Fibroblast of villous mesenchyme (primary cell): ENCODE measurements at regions not wholly inside any gene's neighbourhood (a gene's known extent, or its start where the extent isn't known, plus 50 kb on each side); places are given as distances from the start of the nearest gene placed in this dataset.

Experiments
- DNase-seq: peaks from one replicate; pipeline ENCODE4 v3.0.0-alpha.2; 2010; ENCODE audit warnings: low read depth
- H3K4me3 ChIP-seq: 2 replicates; pipeline ENCODE4 v1.5.1; 2011; ENCODE audit warnings: low read depth, mild to moderate bottlenecking, low read length
- TF ChIP-seq, protein P1 (sequence below): IDR thresholded peaks from 2 replicates; pipeline ENCODE4 v1.5.1; 2012; ENCODE audit warnings: low read depth, mild to moderate bottlenecking, low read length; ENCODE audit not compliant: insufficient read depth

DNA sequence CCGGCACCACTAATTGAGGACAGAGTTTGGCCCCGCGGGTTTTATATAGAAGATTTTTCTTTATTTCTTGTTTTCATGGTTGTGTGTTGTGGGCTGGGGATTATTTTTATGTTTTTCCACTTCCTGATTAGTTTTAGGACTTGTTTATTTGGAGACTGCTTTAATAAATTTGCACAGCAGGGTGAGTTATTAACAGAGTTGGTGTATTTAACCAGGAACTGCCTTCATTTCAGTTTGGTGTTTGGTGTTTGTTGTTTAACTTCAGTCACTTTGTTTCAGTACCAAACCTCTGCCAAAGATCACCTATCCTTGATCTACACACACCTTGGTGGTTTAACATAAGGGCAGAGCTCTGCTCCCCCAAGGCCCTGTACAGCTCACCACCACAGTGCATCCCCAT is 103.5 kb upstream of the LMO4 start:
- TF ChIP-seq, protein P1, sequence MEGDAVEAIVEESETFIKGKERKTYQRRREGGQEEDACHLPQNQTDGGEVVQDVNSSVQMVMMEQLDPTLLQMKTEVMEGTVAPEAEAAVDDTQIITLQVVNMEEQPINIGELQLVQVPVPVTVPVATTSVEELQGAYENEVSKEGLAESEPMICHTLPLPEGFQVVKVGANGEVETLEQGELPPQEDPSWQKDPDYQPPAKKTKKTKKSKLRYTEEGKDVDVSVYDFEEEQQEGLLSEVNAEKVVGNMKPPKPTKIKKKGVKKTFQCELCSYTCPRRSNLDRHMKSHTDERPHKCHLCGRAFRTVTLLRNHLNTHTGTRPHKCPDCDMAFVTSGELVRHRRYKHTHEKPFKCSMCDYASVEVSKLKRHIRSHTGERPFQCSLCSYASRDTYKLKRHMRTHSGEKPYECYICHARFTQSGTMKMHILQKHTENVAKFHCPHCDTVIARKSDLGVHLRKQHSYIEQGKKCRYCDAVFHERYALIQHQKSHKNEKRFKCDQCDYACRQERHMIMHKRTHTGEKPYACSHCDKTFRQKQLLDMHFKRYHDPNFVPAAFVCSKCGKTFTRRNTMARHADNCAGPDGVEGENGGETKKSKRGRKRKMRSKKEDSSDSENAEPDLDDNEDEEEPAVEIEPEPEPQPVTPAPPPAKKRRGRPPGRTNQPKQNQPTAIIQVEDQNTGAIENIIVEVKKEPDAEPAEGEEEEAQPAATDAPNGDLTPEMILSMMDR, result no peak
- no peak for DNase-seq
- no peak overlapping the region for H3K4me3 ChIP-seq

DNA sequence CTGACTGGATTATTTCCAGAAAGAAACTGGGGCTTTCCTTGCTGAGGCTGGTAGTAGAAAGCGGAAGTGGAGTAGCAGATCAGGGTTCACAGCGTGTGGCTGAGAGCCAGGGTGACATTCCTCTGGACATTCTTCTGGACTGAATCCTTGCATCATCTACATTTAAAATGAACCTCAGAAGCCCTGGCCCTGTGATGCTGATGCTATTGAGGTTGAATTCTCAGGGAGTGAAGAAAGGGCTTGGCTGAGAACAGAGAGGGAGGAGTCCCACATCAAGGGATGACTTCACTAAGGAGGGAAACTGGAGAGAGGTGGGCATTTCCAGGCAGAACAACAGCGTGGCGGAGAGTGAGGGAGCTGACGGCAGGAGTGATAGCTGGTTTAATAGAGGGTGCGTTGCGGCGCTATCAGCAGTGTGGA is 102.3 kb upstream of the LMO4 start:
- no peak overlapping the region for H3K4me3 ChIP-seq
- peak; percentile 96 for DNase-seq
- TF ChIP-seq, protein P1, result no peak

DNA sequence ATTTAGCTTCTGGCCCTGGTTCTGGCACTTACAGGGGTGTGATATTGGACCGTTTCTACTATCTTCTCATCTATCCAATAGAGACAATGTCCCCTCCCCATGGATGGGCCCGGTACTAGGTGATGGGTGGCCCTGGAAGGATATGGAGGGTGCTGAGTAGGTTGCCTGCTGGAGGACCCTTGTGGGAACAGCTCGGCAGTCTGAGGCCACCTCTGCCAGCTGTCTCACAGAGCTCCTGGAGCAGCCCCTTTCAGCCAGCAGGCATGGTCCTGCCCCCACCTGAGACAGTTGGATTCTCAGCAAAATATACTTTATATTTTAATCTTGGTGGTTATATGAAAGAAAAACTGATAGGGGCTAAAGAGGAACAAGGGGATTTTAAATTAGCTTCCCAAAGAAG is 101.0 kb upstream of the LMO4 start:
- H3K4me3 ChIP-seq, result no peak overlapping the region
- TF ChIP-seq, protein P1, result no peak
- DNase-seq, result no peak

DNA sequence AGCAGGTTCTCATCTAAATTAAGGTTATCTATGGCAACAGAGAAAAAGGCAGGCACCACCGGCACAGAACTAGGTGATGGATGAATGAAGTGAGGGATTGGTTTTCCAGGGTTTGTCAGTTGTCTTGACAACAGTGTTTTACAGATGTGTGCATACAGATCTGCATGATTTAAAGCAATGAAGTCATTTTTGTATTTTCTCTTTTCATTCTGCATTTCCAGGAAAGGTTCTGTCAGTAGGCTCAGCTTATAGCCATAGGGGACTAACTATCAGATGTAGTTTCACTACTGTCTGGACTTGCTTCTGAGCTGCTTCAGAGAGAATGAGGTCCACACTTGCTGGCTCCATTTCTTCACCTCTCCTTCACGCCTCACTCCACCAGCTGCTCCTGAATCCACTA is 98.2 kb upstream of the LMO4 start:
- no peak overlapping the region for H3K4me3 ChIP-seq
- TF ChIP-seq, protein P1, result no peak
- no peak for DNase-seq

DNA sequence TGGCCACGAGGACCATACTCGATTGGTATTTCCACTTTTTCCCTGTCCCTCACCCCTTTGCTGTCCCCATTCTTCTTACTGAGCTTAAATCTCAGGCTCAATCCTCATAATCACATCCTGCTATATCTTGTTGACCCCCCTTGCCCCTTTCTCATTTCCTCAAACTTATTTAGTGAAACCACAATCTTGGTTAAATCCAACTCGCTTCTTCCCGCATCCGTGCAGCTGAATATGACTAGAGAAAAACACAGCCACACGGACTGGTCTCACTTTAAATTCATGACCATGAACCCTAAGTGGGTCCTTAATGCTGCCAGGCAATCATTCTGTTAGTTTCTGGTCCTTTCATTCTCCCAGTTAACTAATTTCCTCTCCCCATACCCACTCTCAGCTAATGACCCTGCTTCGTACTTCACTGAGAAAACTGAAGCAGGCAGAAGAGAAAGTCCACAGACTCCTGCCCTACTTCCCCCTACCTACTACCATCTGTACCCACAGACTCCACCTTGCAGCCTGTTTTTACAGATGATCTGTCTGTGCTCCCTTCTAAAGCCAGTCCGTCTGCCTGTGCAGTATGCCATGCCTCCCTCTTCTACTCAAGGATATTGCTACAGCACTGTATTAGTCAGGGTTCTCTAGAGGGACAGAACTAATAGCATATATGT is 96.8 kb upstream of the LMO4 start:
- TF ChIP-seq, protein P1, result no peak
- no peak overlapping the region for H3K4me3 ChIP-seq
- DNase-seq, result no peak

DNA sequence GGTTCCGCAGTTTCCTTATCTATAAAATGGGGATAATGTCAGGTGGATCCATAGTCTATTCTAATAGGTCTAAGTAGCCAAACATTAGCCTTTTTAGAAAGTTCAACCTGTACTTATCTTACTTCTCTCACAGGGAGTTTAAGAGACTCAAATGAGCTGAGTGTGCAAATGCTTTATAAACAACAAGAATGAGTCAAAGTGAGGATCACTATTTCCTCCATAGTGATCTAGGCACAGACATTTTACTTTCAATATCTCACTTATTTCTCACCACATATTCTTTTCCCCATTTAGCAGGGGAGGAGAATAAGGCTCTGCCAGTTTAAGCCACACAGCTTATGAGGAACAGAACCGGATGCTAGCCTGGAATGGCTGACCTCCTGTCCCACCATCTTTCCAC is 92.1 kb upstream of the LMO4 start:
- DNase-seq, result no peak

More for the DNA sequence above, 92.1 kb upstream of the LMO4 start:
- H3K4me3 ChIP-seq, result no peak overlapping the region
- TF ChIP-seq, protein P1, result no peak
